ENCODE measurements at regions not wholly inside any gene's neighbourhood (a gene's known extent, or its start where the extent isn't known, plus 50 kb on each side); places are given as distances from the start of the nearest gene placed in this dataset.

DNA sequence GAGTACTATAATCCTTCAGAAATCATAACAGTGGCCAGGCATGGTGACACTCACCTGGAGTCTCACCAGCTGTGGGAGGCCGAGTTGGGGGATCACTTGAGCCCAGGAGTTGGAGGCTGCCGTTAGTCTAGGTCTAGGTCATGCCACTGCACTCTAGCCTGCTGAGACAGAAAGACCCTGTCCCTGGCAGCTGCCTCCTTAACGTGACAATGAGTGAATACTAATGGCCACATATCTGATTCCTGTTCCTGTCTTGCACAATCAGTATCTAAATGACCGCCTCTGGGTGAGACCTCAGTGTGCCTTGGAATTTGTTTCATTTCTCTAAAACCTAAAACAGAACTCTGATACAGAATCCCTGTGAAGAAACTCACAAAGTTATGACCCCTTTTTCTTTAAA, 131.0 kb upstream of the DAB2 start:
- TF ChIP-seq POLR2AphosphoS5 (IDR thresholded peaks at IDR 0.05; ENCODE audit: low read depth, low read length) (no peak), TAF1 (IDR thresholded peaks at IDR 0.05; ENCODE audit: low read depth, low read length) (no peak), POLR2A (IDR thresholded peaks at IDR 0.05; ENCODE audit: low read depth, low read length) (no peak), POU2F2 (IDR thresholded peaks at IDR 0.05; ENCODE audit: low read depth, low read length) (no peak), SPI1 (IDR thresholded peaks at IDR 0.05; ENCODE audit: low read depth, low read length) (no peak)

Measured in GM12891 (cell line).